Hepatocyte (in vitro differentiated cells): ENCODE measurements at regions not wholly inside any gene's neighbourhood (a gene's known extent, or its start where the extent isn't known, plus 50 kb on each side); places are given as distances from the start of the nearest gene placed in this dataset.

Source experiments
- EZH2 ChIP-seq: fragments of 200-600 bp; sonication (generic); IDR thresholded peaks from 2 replicates; pipeline ENCODE4 v1.6.1; 2016; ENCODE audit warnings: antibody characterized with exemption, mild to moderate bottlenecking, borderline replicate concordance
- TF ChIP-seq, protein P1 (sequence below): fragments of 200-600 bp; sonication (generic); IDR thresholded peaks from 2 replicates; pipeline ENCODE4 v1.5.1; 2016; ENCODE audit warnings: antibody characterized with exemption, mild to moderate bottlenecking; ENCODE audit not compliant: poor library complexity

GRCh38 chr7:152505606-152506005 is 69.8 kb upstream of the KMT2C start:
- TF ChIP-seq, protein P1, sequence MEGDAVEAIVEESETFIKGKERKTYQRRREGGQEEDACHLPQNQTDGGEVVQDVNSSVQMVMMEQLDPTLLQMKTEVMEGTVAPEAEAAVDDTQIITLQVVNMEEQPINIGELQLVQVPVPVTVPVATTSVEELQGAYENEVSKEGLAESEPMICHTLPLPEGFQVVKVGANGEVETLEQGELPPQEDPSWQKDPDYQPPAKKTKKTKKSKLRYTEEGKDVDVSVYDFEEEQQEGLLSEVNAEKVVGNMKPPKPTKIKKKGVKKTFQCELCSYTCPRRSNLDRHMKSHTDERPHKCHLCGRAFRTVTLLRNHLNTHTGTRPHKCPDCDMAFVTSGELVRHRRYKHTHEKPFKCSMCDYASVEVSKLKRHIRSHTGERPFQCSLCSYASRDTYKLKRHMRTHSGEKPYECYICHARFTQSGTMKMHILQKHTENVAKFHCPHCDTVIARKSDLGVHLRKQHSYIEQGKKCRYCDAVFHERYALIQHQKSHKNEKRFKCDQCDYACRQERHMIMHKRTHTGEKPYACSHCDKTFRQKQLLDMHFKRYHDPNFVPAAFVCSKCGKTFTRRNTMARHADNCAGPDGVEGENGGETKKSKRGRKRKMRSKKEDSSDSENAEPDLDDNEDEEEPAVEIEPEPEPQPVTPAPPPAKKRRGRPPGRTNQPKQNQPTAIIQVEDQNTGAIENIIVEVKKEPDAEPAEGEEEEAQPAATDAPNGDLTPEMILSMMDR: no peak
- no peak for TF ChIP-seq EZH2
